PFSK-1 (cell line): ENCODE measurements at regions not wholly inside any gene's neighbourhood (a gene's known extent, or its start where the extent isn't known, plus 50 kb on each side); places are given as distances from the start of the nearest gene placed in this dataset.

Experiments
- FOXP2 ChIP-seq: optimal IDR thresholded peaks from 2 replicates; pipeline ENCODE3; 2011; ENCODE audit warnings: borderline replicate concordance, control low read depth, inconsistent platforms; ENCODE audit not compliant: insufficient read depth; ENCODE audit errors: extremely low read length, extremely low read depth
- POLR2AphosphoS5 ChIP-seq: IDR thresholded peaks from 2 replicates; pipeline ENCODE4 v1.6.1; 2012; ENCODE audit warnings: low read depth, mild to moderate bottlenecking, control low read depth, low read length, moderate library complexity
- SIN3A ChIP-seq: IDR thresholded peaks from 2 replicates; pipeline ENCODE4 v1.6.1; 2012; ENCODE audit warnings: mild to moderate bottlenecking, low read length, moderate library complexity, borderline replicate concordance; ENCODE audit not compliant: insufficient read depth
- TAF1 ChIP-seq: IDR thresholded peaks from 2 replicates; pipeline ENCODE4 v1.6.1; 2012; ENCODE audit warnings: low read length, control low read depth, borderline replicate concordance; ENCODE audit not compliant: insufficient read depth
- TF ChIP-seq, protein P1 (sequence below), 2 experiments: IDR thresholded peaks; 2 replicates each; pipeline versions ENCODE4 v1.6.1 to v1.8.0; 2011 to 2012; ENCODE audit warnings: low read depth in 2 of 2, low read length in 2 of 2, control low read depth in 1 of 2, inconsistent platforms in 1 of 2, mild to moderate bottlenecking in 1 of 2, moderate library complexity in 1 of 2; ENCODE audit not compliant: insufficient read depth in 1 of 2

DNA sequence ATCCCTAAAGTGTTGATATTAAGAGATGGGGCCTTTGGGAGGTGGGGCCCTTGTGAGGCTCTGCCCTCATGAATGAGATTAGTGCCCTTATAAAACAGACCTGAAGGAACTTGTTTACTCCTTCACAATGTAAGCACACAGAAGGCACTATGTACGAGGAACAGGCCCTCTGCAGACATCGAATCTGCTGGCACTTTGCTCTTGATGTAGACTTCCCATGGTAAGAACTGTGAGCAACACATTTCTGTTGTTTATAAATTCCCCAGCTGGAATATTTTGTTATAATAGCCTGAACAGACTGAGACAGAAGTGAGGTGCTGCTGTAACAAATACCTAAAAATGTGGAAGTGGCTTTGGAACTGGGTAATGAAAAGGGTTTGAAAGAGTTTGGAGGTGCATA is 193.2 kb downstream of the TGFB2 start:
- TF ChIP-seq TAF1 = no peak
- TF ChIP-seq FOXP2 = no peak
- TF ChIP-seq POLR2AphosphoS5 = no peak
- TF ChIP-seq, protein P1, sequence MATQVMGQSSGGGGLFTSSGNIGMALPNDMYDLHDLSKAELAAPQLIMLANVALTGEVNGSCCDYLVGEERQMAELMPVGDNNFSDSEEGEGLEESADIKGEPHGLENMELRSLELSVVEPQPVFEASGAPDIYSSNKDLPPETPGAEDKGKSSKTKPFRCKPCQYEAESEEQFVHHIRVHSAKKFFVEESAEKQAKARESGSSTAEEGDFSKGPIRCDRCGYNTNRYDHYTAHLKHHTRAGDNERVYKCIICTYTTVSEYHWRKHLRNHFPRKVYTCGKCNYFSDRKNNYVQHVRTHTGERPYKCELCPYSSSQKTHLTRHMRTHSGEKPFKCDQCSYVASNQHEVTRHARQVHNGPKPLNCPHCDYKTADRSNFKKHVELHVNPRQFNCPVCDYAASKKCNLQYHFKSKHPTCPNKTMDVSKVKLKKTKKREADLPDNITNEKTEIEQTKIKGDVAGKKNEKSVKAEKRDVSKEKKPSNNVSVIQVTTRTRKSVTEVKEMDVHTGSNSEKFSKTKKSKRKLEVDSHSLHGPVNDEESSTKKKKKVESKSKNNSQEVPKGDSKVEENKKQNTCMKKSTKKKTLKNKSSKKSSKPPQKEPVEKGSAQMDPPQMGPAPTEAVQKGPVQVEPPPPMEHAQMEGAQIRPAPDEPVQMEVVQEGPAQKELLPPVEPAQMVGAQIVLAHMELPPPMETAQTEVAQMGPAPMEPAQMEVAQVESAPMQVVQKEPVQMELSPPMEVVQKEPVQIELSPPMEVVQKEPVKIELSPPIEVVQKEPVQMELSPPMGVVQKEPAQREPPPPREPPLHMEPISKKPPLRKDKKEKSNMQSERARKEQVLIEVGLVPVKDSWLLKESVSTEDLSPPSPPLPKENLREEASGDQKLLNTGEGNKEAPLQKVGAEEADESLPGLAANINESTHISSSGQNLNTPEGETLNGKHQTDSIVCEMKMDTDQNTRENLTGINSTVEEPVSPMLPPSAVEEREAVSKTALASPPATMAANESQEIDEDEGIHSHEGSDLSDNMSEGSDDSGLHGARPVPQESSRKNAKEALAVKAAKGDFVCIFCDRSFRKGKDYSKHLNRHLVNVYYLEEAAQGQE (IDR thresholded peaks at IDR 0.05; ENCODE audit: insufficient read depth in 1 of 2, low read depth in 2 of 2, low read length in 2 of 2) = no peak
- no peak for TF ChIP-seq SIN3A

DNA sequence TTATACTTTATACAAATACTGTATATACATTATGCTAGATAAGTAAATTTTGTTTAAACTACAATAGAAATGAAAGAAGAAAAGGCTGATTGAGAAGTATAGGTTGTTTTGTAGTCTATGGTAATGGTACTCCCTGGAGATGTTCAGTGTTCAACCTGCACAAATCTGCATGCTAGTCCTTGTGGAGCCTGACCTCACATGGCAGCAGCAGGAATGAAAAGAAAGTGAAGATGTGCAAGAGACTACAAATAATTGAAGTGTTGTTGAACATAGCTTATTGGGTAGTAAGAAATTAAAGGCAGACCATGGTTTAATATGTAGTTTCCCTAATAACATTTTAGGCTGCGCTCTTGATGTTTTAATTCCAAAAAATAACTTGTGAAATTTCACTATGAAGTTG is 201.2 kb downstream of the TGFB2 start:
- no peak for TF ChIP-seq POLR2AphosphoS5
- TF ChIP-seq TAF1 = no peak
- no peak for TF ChIP-seq FOXP2
- TF ChIP-seq, protein P1 (IDR thresholded peaks at IDR 0.05; ENCODE audit: insufficient read depth in 1 of 2, low read depth in 2 of 2, low read length in 2 of 2) = no peak
- TF ChIP-seq SIN3A = no peak

DNA sequence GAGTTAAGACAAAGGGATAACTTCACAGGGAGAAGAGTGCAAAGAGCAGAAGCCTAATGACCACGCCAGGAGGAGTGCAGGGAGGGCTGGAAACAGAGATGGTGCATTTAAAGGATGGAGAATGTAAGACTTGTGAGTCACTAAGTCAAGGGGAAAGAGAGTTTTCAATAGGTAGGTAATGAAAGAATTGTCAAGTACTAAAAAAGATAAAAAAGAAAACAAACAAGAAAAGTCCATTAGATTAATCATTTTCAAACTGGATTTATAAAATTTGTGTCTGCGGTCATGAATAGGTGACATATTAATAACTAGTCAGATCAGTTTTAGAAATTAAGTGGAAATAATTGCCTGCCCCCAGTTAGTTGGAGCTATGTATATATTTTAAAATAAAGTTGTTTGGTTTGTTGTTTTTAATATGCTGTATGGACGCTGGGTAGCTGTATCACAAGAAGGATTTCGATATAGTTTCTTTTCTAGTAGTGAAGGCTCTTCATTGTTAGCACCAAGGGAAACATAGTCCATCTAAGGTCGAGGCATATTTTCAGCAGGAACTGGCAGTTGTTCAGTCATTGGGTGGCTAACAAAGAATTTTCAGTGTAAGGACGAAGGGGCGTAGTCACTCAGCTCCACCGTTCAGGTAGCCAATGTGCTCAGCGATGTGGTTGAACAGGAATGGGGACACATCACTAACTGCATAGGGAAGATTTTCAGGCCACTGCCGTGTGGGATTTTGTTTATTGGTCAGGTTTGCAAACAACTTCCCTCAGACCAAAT is 203.0 kb downstream of the TGFB2 start:
- TF ChIP-seq POLR2AphosphoS5 = no peak
- TF ChIP-seq SIN3A = no peak
- TF ChIP-seq FOXP2 = no peak
- TF ChIP-seq, protein P1 (IDR thresholded peaks at IDR 0.05; ENCODE audit: insufficient read depth in 1 of 2, low read depth in 2 of 2, low read length in 2 of 2) = no peak
- TF ChIP-seq TAF1 = no peak

DNA sequence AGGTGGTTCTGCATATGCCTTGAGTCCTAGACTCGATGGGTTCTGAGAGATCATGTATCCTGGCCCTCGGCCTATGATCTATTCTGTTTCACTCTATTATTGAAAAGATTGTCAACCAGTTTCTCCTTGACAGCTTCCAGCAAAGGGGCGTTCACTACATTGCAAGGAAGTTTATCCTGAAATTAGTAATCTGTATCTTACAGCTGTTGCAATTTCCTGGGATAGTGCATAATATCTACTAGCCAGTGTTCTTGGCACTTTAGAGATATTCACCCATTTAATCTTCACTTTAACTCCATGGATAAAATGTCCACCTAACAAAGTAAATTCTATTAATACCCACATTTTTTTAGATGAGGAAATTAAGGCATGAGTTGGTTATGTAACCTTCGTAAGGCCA is 203.6 kb downstream of the TGFB2 start:
- TF ChIP-seq, protein P1 (IDR thresholded peaks at IDR 0.05; ENCODE audit: insufficient read depth in 1 of 2, low read depth in 2 of 2, low read length in 2 of 2) = no peak
- TF ChIP-seq SIN3A = no peak
- TF ChIP-seq POLR2AphosphoS5 = no peak
- TF ChIP-seq FOXP2 = no peak
- no peak for TF ChIP-seq TAF1
